ENCODE measurements at regions not wholly inside any gene's neighbourhood (a gene's known extent, or its start where the extent isn't known, plus 50 kb on each side); places are given as distances from the start of the nearest gene placed in this dataset.
"Not testable (repeated sequence)": the region's sequence is repeated elsewhere in the genome, so short reads cannot be mapped to it uniquely, and the experiment has no call there.

DNA sequence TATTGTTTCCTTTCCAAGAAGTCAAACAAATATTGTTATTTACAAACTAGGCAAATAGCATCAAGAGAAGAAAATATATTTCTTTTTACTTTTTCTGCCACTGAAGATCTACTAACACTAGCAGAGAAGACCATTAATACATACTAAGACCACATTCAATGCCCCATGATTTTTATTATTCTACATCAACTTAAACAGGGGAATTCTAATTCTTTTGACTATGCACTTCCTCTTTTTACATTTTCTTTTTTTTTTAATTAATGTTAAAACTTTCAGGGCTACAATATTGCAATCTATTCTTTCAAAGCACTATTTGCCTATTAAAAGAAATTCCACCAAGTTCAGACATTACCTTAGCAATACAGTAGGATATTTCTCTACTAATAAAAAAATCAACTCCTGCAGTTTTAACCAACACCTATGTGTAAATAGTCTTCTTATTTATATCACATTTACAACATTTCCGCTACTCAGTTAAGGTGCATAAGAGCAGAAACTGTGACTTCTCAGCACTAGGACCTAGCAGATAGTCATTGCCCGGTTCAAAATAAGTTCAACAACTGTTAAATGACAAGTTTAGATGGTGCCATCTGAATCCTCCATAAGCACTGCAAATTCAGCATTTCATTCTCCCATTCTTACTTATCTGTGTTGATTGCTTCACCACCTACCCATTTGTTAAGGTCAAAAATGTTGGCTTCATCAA is 513.5 kb downstream of the TTLL7 start:
- peaks cover 7 to 57% (median 19%) of the 10 kb centered on the region in 7 donors for H3K4me1 Mint-ChIP-seq
- intact Hi-C loops (cut with micrococcal nuclease); DNase-seq; H3K27me3 Mint-ChIP-seq; H3K27ac ChIP-seq (ENCODE audit: low read depth, low read length); H3K27me3 ChIP-seq (ENCODE audit: control insufficient read depth in 2 of 2, insufficient read depth in 2 of 2, low read length in 2 of 2); ATAC-seq; H3K9me3 ChIP-seq (ENCODE audit: control insufficient read depth in 2 of 3, low read length in 3 of 3); H3K36me3 ChIP-seq (ENCODE audit: control insufficient read depth in 2 of 3, insufficient read depth in 3 of 3, low read length in 3 of 3); H3K4me3 Mint-ChIP-seq; H3K4me1 ChIP-seq (ENCODE audit: control insufficient read depth in 2 of 2, insufficient read depth in 2 of 2, low read length in 2 of 2); POLR2A ChIA-PET; CTCF ChIA-PET; H3K4me3 ChIP-seq (ENCODE audit: low read length); H3K27ac Mint-ChIP-seq: not testable (repeated sequence)
- peaks cover 0 to 30% (median 0%) of the 10 kb centered on the region in 5 donors for H3K36me3 Mint-ChIP-seq
- H3K9me3 Mint-ChIP-seq = peaks cover 0 to 12% (median 0%) of the 10 kb centered on the region in 11 donors

DNA sequence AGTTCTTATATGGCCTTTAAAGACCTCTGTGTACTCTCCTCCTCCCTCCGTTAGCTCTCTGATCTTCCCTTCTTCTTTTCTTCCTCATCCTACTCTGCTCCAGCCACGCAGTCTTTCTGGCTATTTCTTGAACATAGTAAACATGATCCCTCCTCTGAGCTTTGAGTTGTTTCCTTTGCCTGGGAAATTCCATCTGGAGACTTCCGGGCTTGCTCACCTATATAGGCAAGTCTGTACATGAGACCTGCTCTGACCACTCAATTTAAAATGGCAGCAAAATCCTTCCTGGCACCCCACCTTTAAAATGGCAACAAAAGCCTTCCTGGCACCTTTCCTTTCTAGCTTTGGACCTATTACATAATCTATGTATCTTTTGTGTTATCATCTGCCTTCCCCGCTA is 517.6 kb downstream of the TTLL7 start:
- H3K27ac Mint-ChIP-seq = peak overlapping the region in 3 of 9 donors; percentile 6 to 42 (median 19)
- not testable (repeated sequence) for ATAC-seq, DNase-seq

DNA sequence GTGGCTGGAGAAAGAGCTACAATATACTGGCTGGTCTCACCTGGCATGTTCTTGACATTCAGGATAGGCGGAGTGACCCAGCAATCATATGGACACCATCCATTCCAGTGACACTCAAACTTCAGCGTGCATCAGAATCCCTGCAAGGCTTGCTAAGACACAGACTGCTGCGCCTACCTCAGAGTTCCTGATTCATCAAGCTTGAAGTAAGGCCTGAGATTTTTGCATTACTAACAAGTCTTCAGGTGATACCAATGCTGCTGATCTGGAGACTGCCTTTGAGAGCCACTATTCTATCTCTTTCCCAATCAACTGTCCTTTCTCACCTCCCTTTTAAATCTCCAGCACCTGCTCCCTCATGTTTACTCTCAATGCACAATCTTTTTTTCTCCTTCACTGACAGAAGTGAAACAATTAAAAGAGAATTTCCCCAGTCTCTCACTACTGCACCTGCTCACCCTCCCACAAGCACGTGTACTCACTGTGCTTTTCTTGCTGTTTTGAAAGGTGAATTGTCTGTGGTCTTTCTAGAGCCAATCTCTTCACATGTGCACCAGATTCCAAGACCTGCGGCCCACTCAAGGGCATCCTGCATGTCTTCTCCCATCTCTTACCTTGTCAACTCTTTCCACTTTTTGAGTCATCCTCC is 519.2 kb downstream of the TTLL7 start:
- POLR2A ChIA-PET; CTCF ChIA-PET; H3K4me1 ChIP-seq (ENCODE audit: control insufficient read depth in 2 of 2, insufficient read depth in 2 of 2, low read length in 2 of 2); H3K27me3 ChIP-seq (ENCODE audit: control insufficient read depth in 2 of 2, insufficient read depth in 2 of 2, low read length in 2 of 2); DNase-seq; H3K27ac ChIP-seq (ENCODE audit: low read depth, low read length); H3K36me3 ChIP-seq (ENCODE audit: control insufficient read depth in 2 of 3, insufficient read depth in 3 of 3, low read length in 3 of 3); H3K27me3 Mint-ChIP-seq; ATAC-seq; H3K9me3 ChIP-seq (ENCODE audit: control insufficient read depth in 2 of 3, low read length in 3 of 3); H3K4me3 Mint-ChIP-seq; H3K4me3 ChIP-seq (ENCODE audit: low read length): not testable (repeated sequence)
- Mint-ChIP-seq H3K4me1 (peaks cover 0 to 25% (median 7%) of the 10 kb centered on the region in 7 donors), H3K27ac (peak overlapping the region in 2 of 9 donors; percentile 42 to 58), H3K9me3 (peaks cover 0 to 14% (median 0%) of the 10 kb centered on the region in 11 donors), H3K36me3 (peaks cover 0 to 24% (median 0%) of the 10 kb centered on the region in 5 donors)
- intact Hi-C loops (cut with micrococcal nuclease) = loop anchor here in 1 of 2 donors (5.0 kb wide), 1 partner anchor 38 kb away; no protein-coding TSS in a partner anchor

More for the DNA sequence above, 517.6 kb downstream of the TTLL7 start:
- H3K27me3 Mint-ChIP-seq; H3K4me1 ChIP-seq (ENCODE audit: control insufficient read depth in 2 of 2, insufficient read depth in 2 of 2, low read length in 2 of 2); H3K27me3 ChIP-seq (ENCODE audit: control insufficient read depth in 2 of 2, insufficient read depth in 2 of 2, low read length in 2 of 2); H3K9me3 ChIP-seq (ENCODE audit: control insufficient read depth in 2 of 3, low read length in 3 of 3); H3K27ac ChIP-seq (ENCODE audit: low read depth, low read length); CTCF ChIA-PET; POLR2A ChIA-PET; H3K4me3 Mint-ChIP-seq; H3K4me3 ChIP-seq (ENCODE audit: low read length); H3K36me3 ChIP-seq (ENCODE audit: control insufficient read depth in 2 of 3, insufficient read depth in 3 of 3, low read length in 3 of 3): not testable (repeated sequence)
- Mint-ChIP-seq H3K4me1 (peaks cover 0 to 33% (median 7%) of the 10 kb centered on the region in 7 donors), H3K36me3 (peaks cover 0 to 23% (median 0%) of the 10 kb centered on the region in 5 donors), H3K9me3 (peaks cover 0 to 14% (median 0%) of the 10 kb centered on the region in 11 donors)
- intact Hi-C loops (cut with micrococcal nuclease) = loop anchor here in 1 of 2 donors (5.0 kb wide), 1 partner anchor 36 kb away; no protein-coding TSS in a partner anchor

- H3K4me3 Mint-ChIP-seq; H3K27ac ChIP-seq (ENCODE audit: low read depth, low read length); CTCF ChIA-PET; H3K4me3 ChIP-seq (ENCODE audit: low read length); H3K27me3 Mint-ChIP-seq; H3K4me1 ChIP-seq (ENCODE audit: control insufficient read depth in 2 of 2, insufficient read depth in 2 of 2, low read length in 2 of 2); intact Hi-C loops (cut with micrococcal nuclease); H3K9me3 ChIP-seq (ENCODE audit: control insufficient read depth in 2 of 3, low read length in 3 of 3); ATAC-seq; DNase-seq; H3K27me3 ChIP-seq (ENCODE audit: control insufficient read depth in 2 of 2, insufficient read depth in 2 of 2, low read length in 2 of 2); POLR2A ChIA-PET; H3K36me3 ChIP-seq (ENCODE audit: control insufficient read depth in 2 of 3, insufficient read depth in 3 of 3, low read length in 3 of 3); H3K27ac Mint-ChIP-seq: not testable (repeated sequence)
- H3K9me3 Mint-ChIP-seq = peaks cover 0 to 11% (median 0%) of the 10 kb centered on the region in 11 donors
- H3K36me3 Mint-ChIP-seq = peaks cover 0 to 20% (median 0%) of the 10 kb centered on the region in 5 donors
- H3K4me1 Mint-ChIP-seq = peaks cover 0 to 18% (median 7%) of the 10 kb centered on the region in 7 donors
These were observed 520.8 kb downstream of the TTLL7 start for GRCh38 chr1:83478127-83478526.

GRCh38 chr1:83476518-83476917 is 522.4 kb downstream of the TTLL7 start:
- Mint-ChIP-seq H3K36me3 (peaks cover 0 to 20% (median 0%) of the 10 kb centered on the region in 5 donors), H3K4me1 (peaks cover 2 to 15% (median 8%) of the 10 kb centered on the region in 7 donors)
- CTCF ChIA-PET; H3K36me3 ChIP-seq (ENCODE audit: control insufficient read depth in 2 of 3, insufficient read depth in 3 of 3, low read length in 3 of 3); intact Hi-C loops (cut with micrococcal nuclease); H3K27ac ChIP-seq (ENCODE audit: low read depth, low read length); ATAC-seq; H3K27me3 Mint-ChIP-seq; H3K27me3 ChIP-seq (ENCODE audit: control insufficient read depth in 2 of 2, insufficient read depth in 2 of 2, low read length in 2 of 2); H3K27ac Mint-ChIP-seq; H3K4me3 Mint-ChIP-seq; H3K9me3 ChIP-seq (ENCODE audit: control insufficient read depth in 2 of 3, low read length in 3 of 3); H3K4me1 ChIP-seq (ENCODE audit: control insufficient read depth in 2 of 2, insufficient read depth in 2 of 2, low read length in 2 of 2); POLR2A ChIA-PET; H3K9me3 Mint-ChIP-seq; H3K4me3 ChIP-seq (ENCODE audit: low read length); DNase-seq: not testable (repeated sequence)

GRCh38 chr1:83474946-83475345 is 524.0 kb downstream of the TTLL7 start:
- Mint-ChIP-seq H3K4me1 (peaks cover 2 to 18% (median 7%) of the 10 kb centered on the region in 7 donors), H3K36me3 (peaks cover 0 to 11% (median 0%) of the 10 kb centered on the region in 5 donors)
- H3K36me3 ChIP-seq (ENCODE audit: control insufficient read depth in 2 of 3, insufficient read depth in 3 of 3, low read length in 3 of 3); H3K4me3 ChIP-seq (ENCODE audit: low read length); CTCF ChIA-PET; ATAC-seq; POLR2A ChIA-PET; H3K4me1 ChIP-seq (ENCODE audit: control insufficient read depth in 2 of 2, insufficient read depth in 2 of 2, low read length in 2 of 2); DNase-seq; H3K27ac Mint-ChIP-seq; H3K9me3 Mint-ChIP-seq; H3K27me3 Mint-ChIP-seq; intact Hi-C loops (cut with micrococcal nuclease); H3K9me3 ChIP-seq (ENCODE audit: control insufficient read depth in 2 of 3, low read length in 3 of 3); H3K27me3 ChIP-seq (ENCODE audit: control insufficient read depth in 2 of 2, insufficient read depth in 2 of 2, low read length in 2 of 2); H3K4me3 Mint-ChIP-seq; H3K27ac ChIP-seq (ENCODE audit: low read depth, low read length): not testable (repeated sequence)
